ENCODE measurements at regions not wholly inside any gene's neighbourhood (a gene's known extent, or its start where the extent isn't known, plus 50 kb on each side); places are given as distances from the start of the nearest gene placed in this dataset.

GRCh38 chr10:129029851-129030602 lies 437.0 kb upstream of the MGMT start:
- H3K36me3 ChIP-seq (ENCODE audit: low read depth): no peaks in the 10 kb centered on the region
- H3K27me3 ChIP-seq (ENCODE audit: insufficient read depth, poor library complexity, severe bottlenecking): peaks cover 46% of the 10 kb centered on the region
- no peak for TF ChIP-seq CTCF (IDR thresholded peaks at IDR 0.05; ENCODE audit: poor library complexity, severe bottlenecking)
- H3K9me3 ChIP-seq (ENCODE audit: severe bottlenecking): no peaks in the 10 kb centered on the region
- DNase-seq (ENCODE audit: low spot score): no peak
- no peaks in the 10 kb centered on the region for H3K4me1 ChIP-seq (ENCODE audit: insufficient read depth, poor library complexity, severe bottlenecking)
- no peak overlapping the region for H3K27ac ChIP-seq (ENCODE audit: poor library complexity, severe bottlenecking)
- ATAC-seq (ENCODE audit: low read depth): no peak
- no peak overlapping the region for H3K4me3 ChIP-seq (ENCODE audit: severe bottlenecking)

- Histone ChIP-seq H3K4me1 (ENCODE audit: insufficient read depth, poor library complexity, severe bottlenecking) (no peaks in the 10 kb centered on the region), H3K27me3 (ENCODE audit: insufficient read depth, poor library complexity, severe bottlenecking) (peaks cover 46% of the 10 kb centered on the region), H3K27ac (ENCODE audit: poor library complexity, severe bottlenecking) (no peak overlapping the region), H3K36me3 (ENCODE audit: low read depth) (no peaks in the 10 kb centered on the region), H3K9me3 (ENCODE audit: severe bottlenecking) (no peaks in the 10 kb centered on the region), H3K4me3 (ENCODE audit: severe bottlenecking) (no peak overlapping the region)
- no peak for ATAC-seq (ENCODE audit: low read depth)
- DNase-seq (ENCODE audit: low spot score): no peak
- no peak for TF ChIP-seq CTCF (IDR thresholded peaks at IDR 0.05; ENCODE audit: poor library complexity, severe bottlenecking)
Observed at GRCh38 chr10:129030603-129030895, 436.5 kb upstream of the MGMT start.

GRCh38 chr10:129030996-129031843 lies 435.8 kb upstream of the MGMT start:
- Histone ChIP-seq H3K27ac (ENCODE audit: poor library complexity, severe bottlenecking) (no peak overlapping the region), H3K4me1 (ENCODE audit: insufficient read depth, poor library complexity, severe bottlenecking) (no peaks in the 10 kb centered on the region)
- DNase-seq (ENCODE audit: low spot score): no peak

GRCh38 chr10:129031844-129032150 lies 435.2 kb upstream of the MGMT start:
- peak; percentile 48 for TF ChIP-seq CTCF (IDR thresholded peaks at IDR 0.05; ENCODE audit: poor library complexity, severe bottlenecking)
- Histone ChIP-seq H3K36me3 (ENCODE audit: low read depth) (no peaks in the 10 kb centered on the region), H3K4me1 (ENCODE audit: insufficient read depth, poor library complexity, severe bottlenecking) (no peaks in the 10 kb centered on the region), H3K27me3 (ENCODE audit: insufficient read depth, poor library complexity, severe bottlenecking) (peaks cover 46% of the 10 kb centered on the region), H3K4me3 (ENCODE audit: severe bottlenecking) (no peak overlapping the region), H3K9me3 (ENCODE audit: severe bottlenecking) (no peaks in the 10 kb centered on the region), H3K27ac (ENCODE audit: poor library complexity, severe bottlenecking) (no peak overlapping the region)
- no peak for ATAC-seq (ENCODE audit: low read depth)
- no peak for DNase-seq (ENCODE audit: low spot score)

More at GRCh38 chr10:129030996-129031843, 435.8 kb upstream of the MGMT start:
- no peak overlapping the region for H3K4me3 ChIP-seq (ENCODE audit: severe bottlenecking)
- ATAC-seq (ENCODE audit: low read depth): peak; percentile 85
- no peaks in the 10 kb centered on the region for H3K36me3 ChIP-seq (ENCODE audit: low read depth)
- peak; percentile 85 for TF ChIP-seq CTCF (IDR thresholded peaks at IDR 0.05; ENCODE audit: poor library complexity, severe bottlenecking)
- no peaks in the 10 kb centered on the region for H3K9me3 ChIP-seq (ENCODE audit: severe bottlenecking)
- peaks cover 46% of the 10 kb centered on the region for H3K27me3 ChIP-seq (ENCODE audit: insufficient read depth, poor library complexity, severe bottlenecking)

Measured in RWPE2 (cell line).